Right lobe of liver (tissue), 4 donors: ENCODE measurements at regions not wholly inside any gene's neighbourhood (a gene's known extent, or its start where the extent isn't known, plus 50 kb on each side); places are given as distances from the start of the nearest gene placed in this dataset.
"Not testable (repeated sequence)": the region's sequence is repeated elsewhere in the genome, so short reads cannot be mapped to it uniquely, and the experiment has no call there.

Experiments
- CTCF ChIP-seq, 4 donors: fragments of 200-600 bp in 3 of 4; fragments of 450-650 bp in 1 of 4; IDR thresholded peaks; one replicate each; pipeline versions ENCODE4 v1.5.1 to v1.8.0; 2016 to 2022; ENCODE audit warnings: antibody characterized with exemption in 4 of 4, mild to moderate bottlenecking in 2 of 4
- POLR2A ChIP-seq: fragments of 450-650 bp; IDR thresholded peaks from one replicate; pipeline ENCODE4 v1.6.1; 2017; ENCODE audit warnings: antibody characterized with exemption, mild to moderate bottlenecking
- donor health status: DM: no; HTN: no; CAD: no.
- donor health status: DM: no; HTN: no; CAD: no.
- donor health status: DM: no; HTN: yes; CAD: no.

DNA sequence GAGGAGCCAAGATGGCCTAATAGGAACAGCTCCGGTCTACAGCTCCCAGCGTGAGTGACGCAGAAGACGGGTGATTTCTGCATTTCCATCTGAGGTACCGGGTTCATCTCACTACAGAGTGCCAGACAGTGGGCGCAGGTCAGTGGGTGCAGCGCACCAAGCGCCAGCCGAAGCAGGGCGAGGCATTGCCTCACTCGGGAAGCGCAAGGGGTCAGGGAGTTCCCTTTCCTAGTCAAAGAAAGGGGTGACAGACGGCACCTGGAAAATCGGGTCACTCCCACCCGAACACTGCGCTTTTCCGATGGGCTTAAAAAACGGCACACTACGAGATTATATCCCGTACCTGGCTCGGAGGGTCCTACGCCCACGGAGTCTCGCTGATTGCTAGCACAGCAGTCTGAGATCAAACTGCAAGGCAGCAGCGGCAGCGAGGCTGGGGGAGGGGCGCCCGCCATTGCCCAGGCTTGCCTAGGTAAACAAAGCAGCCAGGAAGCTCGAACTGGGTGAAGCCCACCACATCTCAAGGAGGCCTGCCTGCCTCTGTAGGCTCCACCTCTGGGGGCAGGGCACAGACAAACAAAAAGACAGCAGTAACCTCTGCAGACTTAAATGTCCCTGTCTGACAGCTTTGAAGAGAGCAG lies 117.1 kb downstream of the MZT1 start:
- not testable (repeated sequence) for TF ChIP-seq CTCF (IDR thresholded peaks at IDR 0.05); POLR2A
